DND-41 (cell line): ENCODE measurements at regions not wholly inside any gene's neighbourhood (a gene's known extent, or its start where the extent isn't known, plus 50 kb on each side); places are given as distances from the start of the nearest gene placed in this dataset.

Experiments used
- ATAC-seq: fragments of 200-7000 bp; cut with Tn5 transposase; 3 replicates; pipeline ENCODE4 v1.9.1; 2021; ENCODE audit warnings: low read depth; ENCODE audit not compliant: insufficient read depth
- DNase-seq: peaks from one replicate; pipeline ENCODE4 v3.0.0-alpha.2; 2020
- H2AFZ ChIP-seq: 2 replicates; pipeline ENCODE4 v1.6.0; 2012; ENCODE audit warnings: low read depth, low read length
- H3K27ac ChIP-seq: 2 replicates; pipeline ENCODE4 v1.5.1; 2012; ENCODE audit warnings: low read length, inconsistent platforms
- H3K27me3 ChIP-seq: fragments of 200-600 bp; sonication (generic); 2 replicates; pipeline ENCODE4 v1.6.0; 2012; ENCODE audit warnings: low read length, mild to moderate bottlenecking, inconsistent platforms; ENCODE audit not compliant: insufficient read depth, poor library complexity
- H3K36me3 ChIP-seq: 2 replicates; pipeline ENCODE4 v1.5.1; 2012; ENCODE audit warnings: low read length, inconsistent platforms; ENCODE audit not compliant: insufficient read depth
- H3K4me1 ChIP-seq: 2 replicates; pipeline ENCODE4 v1.5.1; 2012; ENCODE audit warnings: mild to moderate bottlenecking, low read length; ENCODE audit not compliant: insufficient read depth
- H3K4me2 ChIP-seq: 2 replicates; pipeline ENCODE4 v1.6.0; 2012; ENCODE audit warnings: mild to moderate bottlenecking, moderate library complexity, low read length, inconsistent platforms; ENCODE audit not compliant: insufficient read depth
- H3K4me3 ChIP-seq, 2 experiments: fragments of 200-600 bp in 1 of 2; shearing (Covaris generic) in 1 of 2; 2 replicates each; pipeline ENCODE4 v1.5.1; 2012 to 2016; ENCODE audit warnings: inconsistent platforms in 2 of 2, low read length in 2 of 2, mild to moderate bottlenecking in 2 of 2, low read depth in 1 of 2, moderate library complexity in 1 of 2
- H3K79me2 ChIP-seq: 2 replicates; pipeline ENCODE4 v1.6.0; 2012; ENCODE audit warnings: low read length, inconsistent platforms; ENCODE audit not compliant: insufficient read depth
- H3K9ac ChIP-seq: 2 replicates; pipeline ENCODE4 v1.6.0; 2012; ENCODE audit warnings: low read depth, mild to moderate bottlenecking, inconsistent platforms, low read length, moderate library complexity
- H3K9me3 ChIP-seq: 2 replicates; pipeline ENCODE4 v1.5.1; 2012; ENCODE audit warnings: low read length, moderate library complexity, mild to moderate bottlenecking, inconsistent platforms; ENCODE audit not compliant: insufficient read depth, severe bottlenecking
- H4K20me1 ChIP-seq: 2 replicates; pipeline ENCODE4 v1.6.0; 2012; ENCODE audit warnings: low read length; ENCODE audit not compliant: insufficient read depth
- CTCF ChIP-seq: IDR thresholded peaks from 2 replicates; pipeline ENCODE4 v1.5.1; 2012; ENCODE audit warnings: borderline replicate concordance, low read length, moderate library complexity, mild to moderate bottlenecking; ENCODE audit not compliant: poor library complexity, severe bottlenecking; ENCODE audit errors: extremely low read depth
- EZH2 ChIP-seq: IDR thresholded peaks from 3 replicates; pipeline ENCODE4 v1.6.1; 2012; ENCODE audit warnings: borderline replicate concordance, low read depth, mild to moderate bottlenecking, moderate library complexity, low read length, inconsistent platforms; ENCODE audit not compliant: severe bottlenecking

GRCh38 chr5:124341066-124341858 lies 405.2 kb downstream of the ZNF608 start:
- Histone ChIP-seq H3K4me2 (no peak overlapping the region), H3K9me3 (no peaks in the 10 kb centered on the region), H3K27me3 (no peaks in the 10 kb centered on the region), H3K27ac (no peak overlapping the region), H2AFZ (no peak overlapping the region), H3K36me3 (no peaks in the 10 kb centered on the region), H3K79me2 (no peaks in the 10 kb centered on the region), H3K4me3 (no peak overlapping the region), H4K20me1 (no peaks in the 10 kb centered on the region), H3K9ac (no peak overlapping the region), H3K4me1 (no peaks in the 10 kb centered on the region)
- ATAC-seq (no peak), DNase-seq (no peak)
- TF ChIP-seq EZH2: no peak
- TF ChIP-seq CTCF: no peak

DNA sequence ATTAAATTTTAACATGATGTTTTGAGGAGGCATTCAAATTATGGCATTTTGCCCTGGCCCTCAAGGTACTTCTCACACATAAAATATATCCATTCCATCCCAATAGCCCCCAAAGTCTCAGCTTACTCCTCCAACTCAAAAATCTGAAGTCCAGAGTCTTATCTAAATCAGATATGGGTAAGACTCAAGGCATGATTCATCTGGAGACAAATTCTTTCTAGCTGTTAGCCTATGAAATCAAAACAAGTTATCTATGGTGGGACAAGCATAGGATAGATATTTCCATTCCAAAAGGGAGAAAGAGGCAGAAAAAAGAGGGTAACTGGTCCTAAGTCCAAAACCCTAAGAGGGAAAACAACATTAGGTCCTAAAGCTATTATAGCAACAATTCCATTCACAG lies 408.4 kb downstream of the ZNF608 start:
- Histone ChIP-seq H3K36me3 (no peaks in the 10 kb centered on the region), H3K9me3 (no peaks in the 10 kb centered on the region), H3K4me3 (no peak overlapping the region), H2AFZ (no peak overlapping the region), H3K4me1 (no peaks in the 10 kb centered on the region), H4K20me1 (no peaks in the 10 kb centered on the region), H3K79me2 (no peaks in the 10 kb centered on the region), H3K9ac (no peak overlapping the region), H3K27ac (no peak overlapping the region), H3K27me3 (no peaks in the 10 kb centered on the region), H3K4me2 (no peak overlapping the region)
- ATAC-seq (no peak), DNase-seq (no peak)
- TF ChIP-seq EZH2: no peak
- no peak for TF ChIP-seq CTCF

DNA sequence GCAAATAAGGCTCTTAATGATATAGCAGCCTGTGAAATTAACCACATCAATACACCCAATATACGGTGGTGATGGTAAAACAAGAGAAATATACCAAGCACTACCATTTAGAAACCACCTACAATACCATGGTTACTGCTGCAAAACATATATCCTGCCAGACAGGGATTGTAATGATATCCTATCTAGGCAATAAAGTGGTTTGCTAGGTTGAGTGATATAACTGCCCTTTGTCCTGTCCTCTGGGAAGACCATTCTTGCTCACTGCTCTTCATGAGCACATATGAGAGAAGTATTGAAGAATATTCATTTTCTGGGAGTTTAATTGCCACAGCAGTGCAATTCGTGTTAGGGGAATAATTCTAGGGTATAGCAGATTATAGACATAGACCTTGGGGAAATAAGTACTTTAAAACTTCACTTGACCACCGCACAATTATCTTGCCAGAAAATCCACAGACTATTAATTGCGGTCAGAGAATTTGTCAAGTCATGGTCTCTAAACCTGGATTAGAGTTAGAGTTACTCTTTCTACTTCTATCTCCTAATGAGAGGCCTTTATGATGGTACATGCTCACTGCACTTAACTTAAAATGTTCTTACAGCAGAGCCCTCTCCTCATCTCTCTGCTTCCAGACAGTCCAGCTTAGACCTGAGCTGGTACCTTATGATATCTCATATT lies 413.0 kb downstream of the ZNF608 start:
- DNase-seq: no peak
- ATAC-seq: no peak

More for the DNA sequence above, 413.0 kb downstream of the ZNF608 start:
- Histone ChIP-seq H3K9ac (no peak overlapping the region), H3K9me3 (peaks cover 6% of the 10 kb centered on the region), H3K27ac (no peak overlapping the region), H3K27me3 (no peaks in the 10 kb centered on the region), H3K4me1 (0 out of 2 replicates have a peak, but pooled peaks cover 2% of the 10 kb centered on the region), H3K4me2 (no peak overlapping the region), H3K36me3 (no peaks in the 10 kb centered on the region), H2AFZ (no peak overlapping the region), H3K4me3 (no peak overlapping the region), H4K20me1 (no peaks in the 10 kb centered on the region), H3K79me2 (no peaks in the 10 kb centered on the region)
- TF ChIP-seq CTCF (no peak), EZH2 (no peak)
